SK-N-SH (cell line): ENCODE measurements at regions not wholly inside any gene's neighbourhood (a gene's known extent, or its start where the extent isn't known, plus 50 kb on each side); places are given as distances from the start of the nearest gene placed in this dataset.

Experiments used
- CTCF ChIP-seq: fragments of 200-600 bp; sonication (generic); IDR thresholded peaks from 2 replicates; pipeline ENCODE4 v1.6.1; 2017; ENCODE audit warnings: antibody characterized with exemption, mild to moderate bottlenecking, moderate library complexity
- ELF1 ChIP-seq: IDR thresholded peaks from 2 replicates; pipeline ENCODE4 v1.4.0; 2012
- EP300 ChIP-seq, 2 experiments: IDR thresholded peaks; 2 replicates each; pipeline versions ENCODE4 v1.4.0 to v1.6.1; 2012; ENCODE audit warnings: borderline replicate concordance in 1 of 2, low read depth in 1 of 2, low read length in 1 of 2
- MXI1 ChIP-seq: IDR thresholded peaks from 2 replicates; pipeline ENCODE4 v1.6.1; 2012; ENCODE audit warnings: mild to moderate bottlenecking, low read depth, low read length, improper control_type of control experiment
- NFIC ChIP-seq: IDR thresholded peaks from 2 replicates; pipeline ENCODE4 v1.4.0; 2012; ENCODE audit warnings: borderline replicate concordance
- REST ChIP-seq: IDR thresholded peaks from 2 replicates; pipeline ENCODE4 v1.6.1; 2012; ENCODE audit warnings: mild to moderate bottlenecking, low read depth, low read length, moderate library complexity
- SIN3A ChIP-seq: IDR thresholded peaks from 2 replicates; pipeline ENCODE4 v1.6.1; 2012; ENCODE audit warnings: low read depth, mild to moderate bottlenecking, low read length, moderate library complexity, borderline replicate concordance
- TAF1 ChIP-seq: IDR thresholded peaks from 2 replicates; pipeline ENCODE4 v1.6.1; 2012; ENCODE audit warnings: low read depth, mild to moderate bottlenecking, low read length, moderate library complexity, borderline replicate concordance
- YY1 ChIP-seq: IDR thresholded peaks from 2 replicates; pipeline ENCODE4 v1.4.0; 2012; ENCODE audit warnings: low read depth, mild to moderate bottlenecking

GRCh38 chr7:9082203-9082602 is 648.8 kb downstream of the NXPH1 start:
- no peak for TF ChIP-seq CTCF
- no peak for TF ChIP-seq EP300 (IDR thresholded peaks at IDR 0.05; ENCODE audit: borderline replicate concordance in 1 of 2, low read depth in 1 of 2, low read length in 1 of 2)
- no peak for TF ChIP-seq YY1
- TF ChIP-seq NFIC: no peak
- no peak for TF ChIP-seq REST
- no peak for TF ChIP-seq SIN3A
- no peak for TF ChIP-seq MXI1
- TF ChIP-seq ELF1: no peak
- no peak for TF ChIP-seq TAF1
